GM13977 (cell line): ENCODE measurements at regions not wholly inside any gene's neighbourhood (a gene's known extent, or its start where the extent isn't known, plus 50 kb on each side); places are given as distances from the start of the nearest gene placed in this dataset.

Experiments
- DNase-seq: peaks from one replicate; pipeline ENCODE4 v3.0.0; 2012; ENCODE audit warnings: low spot score
- CTCF ChIP-seq: IDR thresholded peaks from 2 replicates; pipeline ENCODE4 v1.5.1; 2012; ENCODE audit warnings: mild to moderate bottlenecking, control low read depth; ENCODE audit not compliant: insufficient read depth; ENCODE audit errors: extremely low read depth, missing control alignments
- in situ Hi-C: fragments of 300-500 bp; cut with MboI; formaldehyde crosslinking; loops from one replicate; pipeline ENCODE4 v1.12.0; 2022; ENCODE audit warnings: low sequenced_read_pairs, low pct_unique_long_range_greater_than_20kb, mixed read lengths, inconsistent platforms; ENCODE audit not compliant: unreplicated experiment

- no peak for DNase-seq
- in situ Hi-C loops: no loop called here
- TF ChIP-seq CTCF: no peak
Measured at GRCh38 chr16:35572186-35572585, 2112.8 kb downstream of the TP53TG3F start.

GRCh38 chr16:35573407-35573806, 2114.0 kb downstream of the TP53TG3F start:
- no peak for TF ChIP-seq CTCF
- in situ Hi-C loops: no loop called here
- DNase-seq: no peak

- no peak for DNase-seq
- in situ Hi-C loops: no loop called here
- TF ChIP-seq CTCF: no peak
Measured at GRCh38 chr16:35574011-35574410, 2114.6 kb downstream of the TP53TG3F start.

- in situ Hi-C loops: no loop called here
- TF ChIP-seq CTCF: no peak
- no peak for DNase-seq
Measured at GRCh38 chr16:35574454-35575431, 2115.3 kb downstream of the TP53TG3F start.

GRCh38 chr16:35575432-35575821, 2116.0 kb downstream of the TP53TG3F start:
- TF ChIP-seq CTCF: no peak
- in situ Hi-C loops: no loop called here

GRCh38 chr16:35585411-35585810, 2126.0 kb downstream of the TP53TG3F start:
- in situ Hi-C loops: no loop called here
- no peak for TF ChIP-seq CTCF

More at GRCh38 chr16:35575432-35575821, 2116.0 kb downstream of the TP53TG3F start:
- no peak for DNase-seq

More at GRCh38 chr16:35585411-35585810, 2126.0 kb downstream of the TP53TG3F start:
- no peak for DNase-seq
